BJ (cell line): ENCODE measurements at regions not wholly inside any gene's neighbourhood (a gene's known extent, or its start where the extent isn't known, plus 50 kb on each side); places are given as distances from the start of the nearest gene placed in this dataset.
A peak's percentile ranks its signal among the peaks of the same experiment; 100 is the strongest.

Experiments used
- CTCF ChIA-PET: fragments of 350-600 bp; formaldehyde crosslinking; extraction: SDS; loops from one replicate; lab custom pipeline; 2021; ENCODE audit warnings: antibody characterized with exemption, inconsistent platforms; lab: Yijun Ruan, JAX
- POLR2A ChIA-PET: fragments of 300-600 bp; sonication (Branson Sonifier 250); formaldehyde crosslinking; extraction: SDS; loops from one replicate; lab custom pipeline; 2021; ENCODE audit warnings: antibody characterized with exemption; lab: Charles Lee
- DNase-seq: peaks from one replicate; pipeline ENCODE4 v3.0.0-alpha.2; 2011; ENCODE audit warnings: low read depth
- H3K27me3 ChIP-seq: 2 replicates; pipeline ENCODE4 v1.6.0; 2011; ENCODE audit warnings: low read length; ENCODE audit not compliant: control insufficient read depth, insufficient read depth
- H3K36me3 ChIP-seq: 2 replicates; pipeline ENCODE4 v1.5.1; 2011; ENCODE audit warnings: low read length; ENCODE audit not compliant: control insufficient read depth, insufficient read depth
- H3K4me3 ChIP-seq: 2 replicates; pipeline ENCODE4 v1.5.1; 2011; ENCODE audit warnings: low read depth, mild to moderate bottlenecking, control low read depth, low read length
- TF ChIP-seq, protein P1 (sequence below): IDR thresholded peaks from 2 replicates; pipeline ENCODE4 v1.5.1; 2011; ENCODE audit warnings: low read depth, mild to moderate bottlenecking, control low read depth, inconsistent platforms, low read length, moderate library complexity; ENCODE audit not compliant: insufficient read depth

- ChIA-PET POLR2A (no interaction called here), CTCF (no interaction called here)
- Histone ChIP-seq H3K27me3 (no peaks in the 10 kb centered on the region), H3K36me3 (no peaks in the 10 kb centered on the region), H3K4me3 (no peak overlapping the region)
- TF ChIP-seq, protein P1, sequence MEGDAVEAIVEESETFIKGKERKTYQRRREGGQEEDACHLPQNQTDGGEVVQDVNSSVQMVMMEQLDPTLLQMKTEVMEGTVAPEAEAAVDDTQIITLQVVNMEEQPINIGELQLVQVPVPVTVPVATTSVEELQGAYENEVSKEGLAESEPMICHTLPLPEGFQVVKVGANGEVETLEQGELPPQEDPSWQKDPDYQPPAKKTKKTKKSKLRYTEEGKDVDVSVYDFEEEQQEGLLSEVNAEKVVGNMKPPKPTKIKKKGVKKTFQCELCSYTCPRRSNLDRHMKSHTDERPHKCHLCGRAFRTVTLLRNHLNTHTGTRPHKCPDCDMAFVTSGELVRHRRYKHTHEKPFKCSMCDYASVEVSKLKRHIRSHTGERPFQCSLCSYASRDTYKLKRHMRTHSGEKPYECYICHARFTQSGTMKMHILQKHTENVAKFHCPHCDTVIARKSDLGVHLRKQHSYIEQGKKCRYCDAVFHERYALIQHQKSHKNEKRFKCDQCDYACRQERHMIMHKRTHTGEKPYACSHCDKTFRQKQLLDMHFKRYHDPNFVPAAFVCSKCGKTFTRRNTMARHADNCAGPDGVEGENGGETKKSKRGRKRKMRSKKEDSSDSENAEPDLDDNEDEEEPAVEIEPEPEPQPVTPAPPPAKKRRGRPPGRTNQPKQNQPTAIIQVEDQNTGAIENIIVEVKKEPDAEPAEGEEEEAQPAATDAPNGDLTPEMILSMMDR: no peak
- DNase-seq: no peak
Measured at GRCh38 chr2:88318071-88318955, 134.2 kb downstream of the FOXI3 start.

DNA sequence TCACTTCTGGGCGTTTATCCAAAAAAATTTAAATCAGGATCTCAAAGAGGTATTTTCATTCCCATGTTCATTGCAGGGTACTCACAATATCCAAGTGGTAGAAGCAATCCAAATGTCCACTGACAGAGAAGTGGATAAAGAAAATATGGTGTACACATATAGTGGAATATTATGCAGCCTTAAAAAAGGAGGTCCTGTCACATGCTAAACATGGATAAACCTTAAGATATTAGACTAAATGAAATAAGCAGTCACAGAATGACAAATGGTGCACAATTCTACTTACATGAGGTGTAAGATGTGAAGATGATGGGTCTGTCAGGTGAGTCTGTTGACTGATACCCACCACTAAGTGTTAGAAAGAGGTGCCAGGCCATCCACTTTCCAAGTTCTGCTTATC lies 140.6 kb downstream of the THNSL2 start:
- Histone ChIP-seq H3K4me3 (no peak overlapping the region), H3K36me3 (no peaks in the 10 kb centered on the region), H3K27me3 (no peaks in the 10 kb centered on the region)
- TF ChIP-seq, protein P1: no peak
- POLR2A ChIA-PET: no interaction called here
- no peak for DNase-seq
- CTCF ChIA-PET: no interaction called here

GRCh38 chr2:88307817-88308216 lies 137.7 kb downstream of the THNSL2 start:
- no peak for DNase-seq
- POLR2A ChIA-PET: no interaction called here
- TF ChIP-seq, protein P1: peak; percentile 36; the same call in 1 of the 2 replicates
- Histone ChIP-seq H3K36me3 (no peaks in the 10 kb centered on the region), H3K4me3 (no peak overlapping the region), H3K27me3 (no peaks in the 10 kb centered on the region)
- CTCF ChIA-PET: interaction anchor here (1.0 kb wide), 1 partner anchor 116 kb away, joined by 4 read pairs; no protein-coding TSS in a partner anchor

DNA sequence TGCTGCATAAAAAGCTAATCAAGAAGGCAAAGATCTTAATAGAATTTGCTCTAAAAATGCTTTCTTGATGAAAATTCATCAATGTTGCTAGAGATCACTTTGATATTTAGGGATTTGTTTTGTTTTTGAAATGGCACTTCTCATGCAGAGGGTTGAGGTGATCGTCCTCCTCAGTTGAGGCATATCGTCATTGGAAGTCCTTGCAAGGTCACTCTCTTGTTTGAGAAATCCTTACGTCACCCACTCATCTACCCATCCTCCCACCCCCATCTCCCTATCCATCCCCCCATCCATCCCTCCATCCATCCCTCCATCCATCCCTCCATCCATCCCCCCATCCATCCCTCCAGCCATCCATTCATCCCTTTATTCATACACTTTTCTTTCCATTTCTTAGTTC lies 133.7 kb downstream of the THNSL2 start:
- ChIA-PET POLR2A (no interaction called here), CTCF (no interaction called here)
- Histone ChIP-seq H3K27me3 (no peaks in the 10 kb centered on the region), H3K4me3 (no peak overlapping the region), H3K36me3 (no peaks in the 10 kb centered on the region)
- TF ChIP-seq, protein P1: no peak
- DNase-seq: no peak

DNA sequence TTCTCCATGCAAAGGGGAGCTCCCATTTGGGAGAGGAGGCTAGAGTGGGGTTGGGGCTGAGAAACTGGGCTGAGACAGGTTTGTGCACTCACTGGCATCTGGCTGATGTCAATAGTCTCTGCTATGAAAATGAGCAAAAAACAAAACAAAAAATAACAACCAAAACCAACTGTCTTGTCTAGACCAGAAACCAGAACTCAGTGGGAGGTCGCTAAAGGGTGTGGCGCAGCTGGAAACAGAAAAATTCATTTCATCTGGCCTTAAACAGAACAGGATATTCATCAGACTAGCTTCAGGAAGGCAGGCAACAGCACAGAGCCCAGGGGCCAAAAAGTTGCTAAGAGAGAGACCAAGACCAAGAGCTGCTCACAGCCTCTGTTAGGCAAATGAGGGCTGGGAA lies 126.1 kb downstream of the THNSL2 start:
- no peak overlapping the region for H3K4me3 ChIP-seq
- TF ChIP-seq, protein P1: no peak
- CTCF ChIA-PET: no interaction called here
- DNase-seq: no peak
- POLR2A ChIA-PET: no interaction called here
- no peaks in the 10 kb centered on the region for H3K27me3 ChIP-seq
- no peaks in the 10 kb centered on the region for H3K36me3 ChIP-seq
